ENCODE measurements at regions not wholly inside any gene's neighbourhood (a gene's known extent, or its start where the extent isn't known, plus 50 kb on each side); places are given as distances from the start of the nearest gene placed in this dataset.

DNA sequence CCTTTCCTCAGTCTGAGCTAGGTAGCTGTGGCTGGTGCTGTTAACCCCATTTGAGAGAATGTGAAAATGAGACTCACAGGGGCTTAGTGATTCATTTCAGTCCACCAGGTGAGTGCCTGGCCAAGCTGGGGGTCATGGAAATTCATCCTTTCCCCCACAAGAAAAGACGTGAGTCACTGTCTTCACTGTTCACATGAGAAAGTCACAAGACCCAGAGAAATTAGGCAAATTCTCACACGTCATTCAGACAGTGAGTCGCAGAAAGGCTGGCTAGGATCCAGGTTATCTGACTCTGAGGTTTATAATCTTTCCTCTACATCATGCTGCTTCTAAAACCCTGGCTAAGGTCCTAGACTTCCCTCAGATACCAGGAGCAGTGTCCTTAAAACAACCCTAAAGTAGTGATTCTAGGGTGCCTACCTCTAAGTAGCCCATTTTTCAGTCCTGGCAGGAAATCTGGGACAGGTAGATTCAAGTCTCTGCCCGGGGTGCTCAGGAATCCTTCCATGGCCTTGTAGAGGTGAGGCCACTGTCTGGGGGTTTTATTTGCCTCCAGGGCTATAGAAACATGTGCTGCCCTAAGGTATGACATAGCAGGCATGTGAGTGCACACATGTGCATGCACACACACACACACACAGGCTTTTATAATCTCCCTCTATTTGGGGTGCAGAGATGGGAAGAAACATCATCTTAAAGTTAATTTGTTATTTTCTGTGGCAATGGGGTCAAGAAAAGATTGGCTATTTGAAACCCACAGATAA is 427.9 kb upstream of the CELF2 start:
- no peak for DNase-seq (ENCODE audit: low spot score)

- DNase-seq (ENCODE audit: low spot score): no peak
These were observed 425.8 kb upstream of the CELF2 start for GRCh38 chr10:10591715-10592341.

DNA sequence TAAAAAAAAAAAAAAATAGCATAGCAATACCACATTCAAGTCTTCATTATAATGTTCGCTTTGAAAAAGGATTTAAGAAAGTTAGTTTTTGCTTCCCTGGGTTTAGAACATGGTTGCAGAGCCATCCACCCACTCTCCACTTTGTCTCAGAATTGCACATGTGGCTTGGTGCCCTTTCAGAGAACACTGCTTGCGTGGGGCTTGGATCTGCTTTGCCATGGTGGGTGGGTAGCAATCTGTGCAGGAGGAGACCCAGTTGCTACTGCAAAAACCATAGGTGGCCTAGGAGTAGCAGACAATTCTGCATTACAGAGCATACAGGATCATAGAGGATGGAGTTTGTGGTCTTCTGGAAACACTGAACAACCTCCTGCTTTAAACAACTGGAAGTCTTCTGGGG is 421.4 kb upstream of the CELF2 start:
- no peak for DNase-seq (ENCODE audit: low spot score)

GRCh38 chr10:10598297-10598696 is 419.4 kb upstream of the CELF2 start:
- DNase-seq (ENCODE audit: low spot score): peak; percentile 8

DNA sequence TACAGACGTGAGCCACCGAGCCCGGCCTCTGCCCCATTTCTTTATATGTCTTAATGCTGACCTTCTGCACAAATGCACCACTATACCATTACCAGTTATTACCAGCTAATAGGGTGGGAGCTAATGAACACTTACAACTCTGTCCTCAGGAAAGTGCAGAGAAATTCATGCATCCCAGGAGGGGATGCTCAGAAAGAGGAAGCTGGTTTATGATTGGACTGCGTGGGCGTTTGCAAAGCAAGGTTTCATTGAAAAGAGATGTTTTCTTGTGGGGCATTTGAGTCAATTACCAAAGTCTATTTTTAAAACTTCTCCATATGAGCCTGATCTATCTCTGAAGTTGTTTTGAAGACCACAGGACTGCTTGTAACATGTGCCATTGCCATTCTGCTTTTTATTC is 417.7 kb upstream of the CELF2 start:
- DNase-seq (ENCODE audit: low spot score): no peak

DNA sequence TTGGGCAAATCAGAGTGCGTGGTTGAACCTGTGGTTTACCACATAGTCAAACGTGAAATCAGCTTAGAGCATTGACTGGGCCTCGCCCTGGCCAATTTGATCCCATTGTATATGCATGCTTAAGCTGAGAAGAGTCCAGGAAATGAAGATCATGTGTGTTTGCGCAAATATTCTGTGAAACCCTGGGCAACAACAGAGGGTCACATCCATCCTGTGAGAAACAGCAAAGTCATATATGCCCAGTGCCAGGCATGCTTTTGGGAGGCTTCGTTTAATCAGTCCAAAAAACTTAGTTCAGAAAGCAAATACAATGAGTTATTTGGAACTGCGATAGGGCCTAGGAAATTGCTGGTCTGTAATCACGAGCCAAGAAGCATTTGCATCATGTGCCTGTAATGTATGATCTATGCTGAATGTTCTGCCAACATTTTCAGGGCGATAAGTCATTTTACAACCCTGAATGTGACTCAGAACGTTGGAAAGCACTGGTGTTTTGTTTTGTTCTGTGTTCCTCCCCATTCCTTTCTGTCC is 412.1 kb upstream of the CELF2 start:
- no peak for DNase-seq (ENCODE audit: low spot score)

DNA sequence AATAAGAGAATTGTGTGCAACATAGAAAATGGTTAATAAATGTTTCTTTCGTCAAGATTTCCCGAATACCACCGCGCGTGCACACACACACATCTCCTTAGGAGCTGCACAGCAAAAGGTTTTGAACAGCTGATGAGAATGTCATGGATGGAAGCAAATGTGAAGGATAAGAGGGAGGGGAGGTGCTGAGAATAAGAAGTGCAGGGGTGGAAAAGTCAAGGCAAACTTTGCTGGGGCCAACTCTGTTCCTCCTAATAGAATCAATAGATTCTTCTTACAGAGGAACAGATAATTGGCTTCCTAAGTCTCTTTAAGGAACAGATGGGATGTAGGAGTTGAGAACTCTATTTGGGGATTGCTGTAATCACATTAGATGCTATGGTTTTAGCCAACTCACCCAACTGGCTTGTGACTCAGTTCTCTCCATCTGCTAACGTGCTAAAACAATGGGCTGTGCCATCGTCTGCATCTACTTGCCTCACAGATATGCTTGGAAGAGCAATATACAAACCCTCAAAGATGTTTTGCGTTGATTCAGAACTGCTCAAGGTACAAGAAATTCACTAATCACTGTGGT is 408.2 kb upstream of the CELF2 start:
- DNase-seq (ENCODE audit: low spot score): no peak

- no peak for DNase-seq (ENCODE audit: low spot score)
These were observed 407.5 kb upstream of the CELF2 start for GRCh38 chr10:10610171-10610570.

GRCh38 chr10:10612151-10612550 is 405.5 kb upstream of the CELF2 start:
- no peak for DNase-seq (ENCODE audit: low spot score)

DNA sequence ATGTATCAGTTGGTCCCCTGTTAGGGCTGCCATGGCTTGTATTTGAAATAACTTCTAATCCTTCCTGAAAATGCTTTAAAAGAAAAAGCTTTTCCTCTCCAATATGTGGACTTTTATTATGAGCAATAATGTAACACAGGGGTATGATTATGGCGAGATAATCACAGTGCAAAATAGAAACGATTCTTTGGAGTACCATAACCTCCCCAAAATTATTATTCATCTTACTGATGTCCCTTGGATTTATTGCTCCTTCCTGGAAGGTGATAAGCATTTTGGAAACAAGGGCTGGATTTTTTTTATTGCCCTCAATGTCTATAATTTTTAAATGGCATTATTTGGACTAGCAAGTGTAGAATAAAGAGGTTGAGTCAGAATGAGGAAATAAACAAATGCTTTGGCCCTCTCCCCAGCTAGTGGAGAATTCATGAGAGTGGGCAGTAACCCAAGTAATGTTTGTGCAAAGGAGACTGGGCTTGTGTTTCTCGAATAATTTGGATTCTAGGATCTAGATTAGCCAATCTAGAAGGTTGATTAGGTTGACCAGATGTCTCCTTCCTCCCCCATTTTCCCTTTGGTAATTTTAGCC is 403.9 kb upstream of the CELF2 start:
- DNase-seq (ENCODE audit: low spot score): no peak

DNA sequence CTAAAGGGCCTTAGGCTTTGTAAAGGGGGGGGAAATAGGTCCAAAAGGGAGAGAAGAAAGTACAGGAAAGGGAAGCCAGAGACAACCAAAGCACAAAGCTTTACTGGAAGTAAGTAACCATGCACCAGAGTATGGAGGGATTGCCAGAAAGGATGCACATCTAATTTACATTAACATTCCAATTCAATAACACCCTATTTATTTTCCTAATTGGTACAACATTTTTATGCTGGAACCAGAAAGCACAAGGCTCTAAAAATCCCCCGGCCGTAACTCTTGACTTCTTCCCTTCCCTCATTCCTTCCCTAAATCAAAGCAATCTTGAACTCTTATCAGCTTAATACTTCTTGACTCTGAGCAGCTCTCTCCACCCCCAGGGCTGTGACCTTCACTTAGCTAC is 400.0 kb upstream of the CELF2 start:
- DNase-seq (ENCODE audit: low spot score): no peak

DNA sequence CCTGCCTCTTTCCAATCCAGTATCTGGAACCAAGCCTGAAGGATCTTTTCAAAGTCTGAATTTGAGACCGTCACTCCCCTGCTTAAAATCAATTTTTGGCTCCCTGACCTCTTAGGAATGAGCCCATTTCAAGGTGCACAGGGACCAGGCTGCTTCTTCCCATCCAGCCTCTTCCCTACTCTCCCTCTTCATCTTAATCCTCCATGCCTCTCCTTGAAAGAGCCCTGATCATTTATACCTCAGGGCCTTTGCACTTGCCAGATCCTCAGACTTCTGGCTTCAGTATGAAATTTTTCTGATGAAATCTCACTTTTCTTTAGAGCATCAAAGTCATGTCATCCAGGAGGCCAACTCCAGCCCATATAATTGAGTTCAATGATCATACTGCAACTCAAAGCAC is 399.5 kb upstream of the CELF2 start:
- DNase-seq (ENCODE audit: low spot score): no peak

- DNase-seq (ENCODE audit: low spot score): no peak
These were observed 393.6 kb upstream of the CELF2 start for GRCh38 chr10:10623958-10624566.

- no peak for DNase-seq (ENCODE audit: low spot score)
These were observed 393.1 kb upstream of the CELF2 start for GRCh38 chr10:10624567-10624962.

DNA sequence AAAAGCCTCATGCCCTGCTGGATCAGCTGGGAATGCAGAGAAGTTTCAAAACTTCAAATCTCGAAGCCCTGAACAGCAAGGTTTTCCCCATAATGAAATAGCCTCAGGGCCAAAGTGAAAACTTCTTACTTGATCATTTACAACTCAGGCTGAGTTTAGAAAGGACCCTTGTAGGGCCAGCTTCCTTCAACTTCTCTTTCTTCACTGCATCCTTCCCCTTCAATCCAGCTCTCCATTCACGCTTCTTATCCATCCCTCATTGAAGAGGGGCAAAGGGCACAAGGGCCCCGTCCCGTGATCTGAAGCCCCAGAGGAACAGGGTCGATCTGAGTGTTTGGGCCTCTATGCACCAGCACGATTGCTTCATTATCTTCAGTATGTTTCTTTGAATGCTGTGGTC is 392.2 kb upstream of the CELF2 start:
- no peak for DNase-seq (ENCODE audit: low spot score)

GRCh38 chr10:10626734-10627133 is 390.9 kb upstream of the CELF2 start:
- DNase-seq (ENCODE audit: low spot score): no peak

DNA sequence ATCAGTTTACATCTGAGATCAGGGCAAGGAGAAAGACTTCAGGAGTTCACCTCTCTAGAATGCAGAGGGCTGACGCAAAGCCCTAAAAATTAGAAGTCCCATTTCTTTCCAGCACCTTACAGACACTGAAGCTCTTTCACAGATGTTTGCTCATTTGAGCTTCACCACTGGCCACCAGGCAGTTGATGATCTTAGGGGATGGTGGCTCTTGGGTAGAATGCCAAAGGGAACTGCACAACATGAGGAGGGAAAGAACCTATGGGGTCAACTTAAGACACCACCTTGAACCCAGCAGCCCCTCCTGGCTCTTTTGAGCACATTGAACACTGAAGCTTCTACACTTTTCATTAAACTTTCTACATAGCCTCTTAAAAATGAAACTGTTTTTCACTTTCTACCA is 390.3 kb upstream of the CELF2 start:
- no peak for DNase-seq (ENCODE audit: low spot score)

- no peak for DNase-seq (ENCODE audit: low spot score)
These were observed 388.2 kb upstream of the CELF2 start for GRCh38 chr10:10629512-10629911.

DNA sequence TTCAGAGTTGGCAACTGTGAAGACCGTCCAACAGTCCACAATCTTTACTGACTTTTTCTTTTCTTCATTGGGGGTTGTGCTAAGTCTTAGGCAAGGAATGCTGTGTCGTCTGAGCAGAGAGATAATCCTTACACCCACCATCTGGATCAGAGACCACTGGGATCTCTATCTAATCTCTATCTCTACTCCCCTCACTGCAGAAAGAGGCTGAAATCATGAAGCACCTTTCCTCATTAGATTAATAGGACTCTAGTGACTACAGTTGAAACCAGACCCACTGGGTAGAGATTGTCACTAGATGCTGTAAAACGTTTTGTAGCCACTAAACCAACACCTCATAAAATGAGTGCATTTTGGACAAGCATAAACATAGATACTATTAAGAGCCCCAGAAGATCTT is 387.4 kb upstream of the CELF2 start:
- no peak for DNase-seq (ENCODE audit: low spot score)

DNA sequence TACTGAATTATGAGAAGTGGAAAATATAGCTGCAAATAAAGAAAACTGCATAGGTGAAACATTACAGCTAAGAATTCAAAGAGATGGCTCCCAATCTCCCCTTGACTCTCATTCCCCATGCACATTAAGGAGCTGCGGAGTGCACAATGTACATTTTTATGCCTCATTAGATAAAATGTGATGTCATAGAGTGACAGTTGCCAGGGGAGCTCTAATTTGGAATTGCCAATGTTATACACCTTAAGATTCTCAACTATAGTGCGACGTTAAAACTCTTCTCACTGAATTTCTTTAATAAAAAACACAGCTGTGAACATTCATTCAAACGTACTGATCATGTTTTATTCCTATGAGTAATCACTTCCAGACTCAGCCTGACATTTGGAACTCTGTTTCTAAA is 386.9 kb upstream of the CELF2 start:
- no peak for DNase-seq (ENCODE audit: low spot score)

GRCh38 chr10:10642189-10642588 is 375.5 kb upstream of the CELF2 start:
- no peak for DNase-seq (ENCODE audit: low spot score)

GRCh38 chr10:10642751-10643150 is 374.9 kb upstream of the CELF2 start:
- no peak for DNase-seq (ENCODE audit: low spot score)

Data from SW480 (cell line).